ENCODE measurements at regions not wholly inside any gene's neighbourhood (a gene's known extent, or its start where the extent isn't known, plus 50 kb on each side); places are given as distances from the start of the nearest gene placed in this dataset.

DNA sequence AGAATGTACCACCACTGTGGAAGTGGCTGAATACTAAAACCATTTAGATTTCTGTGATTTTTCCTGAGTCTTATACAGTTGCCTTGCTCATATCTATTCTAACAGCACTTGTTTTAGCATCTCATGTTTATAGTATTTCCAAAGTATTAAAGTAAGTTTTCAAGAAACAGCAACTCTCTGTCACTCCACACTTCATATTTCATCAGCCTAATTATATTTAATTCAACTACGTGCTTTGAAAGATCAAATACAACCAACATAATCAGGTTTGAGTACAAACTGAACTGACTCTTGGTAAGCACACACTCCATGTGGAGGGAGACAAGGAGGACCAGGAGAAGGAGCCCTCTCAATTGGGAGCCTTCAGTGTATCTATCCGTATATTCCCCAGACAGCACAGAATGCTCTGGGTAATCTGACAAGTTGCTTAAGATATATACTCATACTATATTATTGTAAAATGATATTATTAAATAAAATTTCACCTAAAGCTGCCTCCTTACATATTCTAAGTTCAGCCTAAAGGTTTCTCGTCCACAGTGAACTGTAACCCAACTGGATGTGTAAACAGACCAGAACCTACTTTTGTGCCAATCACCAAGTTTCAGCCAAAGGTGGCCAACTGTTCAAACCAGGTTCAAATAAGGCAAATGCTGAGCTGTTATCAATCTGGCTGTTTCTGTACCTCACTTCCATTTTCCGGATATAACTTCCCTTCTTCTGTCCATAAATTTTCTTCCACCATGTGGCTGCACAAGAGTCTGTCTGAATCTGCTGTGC is 105.0 kb upstream of the RASSF8 start:
- 73 to 81% methylated on average over 4 of the region's 4 CpGs for WGBS, 2 donors
- H3K4me3 ChIP-seq, result no peak overlapping the region
- H3K27me3 ChIP-seq, result no peaks in the 10 kb centered on the region
- no peak overlapping the region for H3K27ac ChIP-seq
- H3K9me3 ChIP-seq, result no peaks in the 10 kb centered on the region
- TF ChIP-seq, protein P1, sequence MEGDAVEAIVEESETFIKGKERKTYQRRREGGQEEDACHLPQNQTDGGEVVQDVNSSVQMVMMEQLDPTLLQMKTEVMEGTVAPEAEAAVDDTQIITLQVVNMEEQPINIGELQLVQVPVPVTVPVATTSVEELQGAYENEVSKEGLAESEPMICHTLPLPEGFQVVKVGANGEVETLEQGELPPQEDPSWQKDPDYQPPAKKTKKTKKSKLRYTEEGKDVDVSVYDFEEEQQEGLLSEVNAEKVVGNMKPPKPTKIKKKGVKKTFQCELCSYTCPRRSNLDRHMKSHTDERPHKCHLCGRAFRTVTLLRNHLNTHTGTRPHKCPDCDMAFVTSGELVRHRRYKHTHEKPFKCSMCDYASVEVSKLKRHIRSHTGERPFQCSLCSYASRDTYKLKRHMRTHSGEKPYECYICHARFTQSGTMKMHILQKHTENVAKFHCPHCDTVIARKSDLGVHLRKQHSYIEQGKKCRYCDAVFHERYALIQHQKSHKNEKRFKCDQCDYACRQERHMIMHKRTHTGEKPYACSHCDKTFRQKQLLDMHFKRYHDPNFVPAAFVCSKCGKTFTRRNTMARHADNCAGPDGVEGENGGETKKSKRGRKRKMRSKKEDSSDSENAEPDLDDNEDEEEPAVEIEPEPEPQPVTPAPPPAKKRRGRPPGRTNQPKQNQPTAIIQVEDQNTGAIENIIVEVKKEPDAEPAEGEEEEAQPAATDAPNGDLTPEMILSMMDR (IDR thresholded peaks at IDR 0.05), result no peak
- intact Hi-C loops (cut with DNase I; ENCODE audit: low total_unique reads), result no loop called here
- H3K36me3 ChIP-seq (ENCODE audit: low read depth, missing control alignments), result no peaks in the 10 kb centered on the region
- H3K4me1 ChIP-seq, result no peaks in the 10 kb centered on the region
- DNase-seq, result no peak

- WGBS, 2 donors, result 90 to 93% methylated on average over 7 of the region's 7 CpGs
- intact Hi-C loops (cut with DNase I; ENCODE audit: low total_unique reads), result no loop called here
Measured at GRCh38 chr12:25854991-25855390, 103.5 kb upstream of the RASSF8 start.

GRCh38 chr12:25855716-25856115 is 102.8 kb upstream of the RASSF8 start:
- TF ChIP-seq, protein P1 (IDR thresholded peaks at IDR 0.05), result no peak
- TF ChIP-seq POLR2A (IDR thresholded peaks at IDR 0.05), result no peak
- Histone ChIP-seq H3K4me3 (no peak overlapping the region), H3K27me3 (no peaks in the 10 kb centered on the region), H3K36me3 (ENCODE audit: low read depth, missing control alignments) (no peaks in the 10 kb centered on the region), H3K27ac (no peak overlapping the region), H3K4me1 (no peaks in the 10 kb centered on the region), H3K9me3 (no peaks in the 10 kb centered on the region)
- intact Hi-C loops (cut with DNase I; ENCODE audit: low total_unique reads), result no loop called here
- WGBS, 2 donors, result 40 to 53% methylated on average over 3 of the region's 3 CpGs
- DNase-seq, result no peak

More at GRCh38 chr12:25854991-25855390, 103.5 kb upstream of the RASSF8 start:
- no peak for DNase-seq
- Histone ChIP-seq H3K4me1 (no peaks in the 10 kb centered on the region), H3K36me3 (ENCODE audit: low read depth, missing control alignments) (no peaks in the 10 kb centered on the region), H3K4me3 (no peak overlapping the region), H3K9me3 (no peaks in the 10 kb centered on the region), H3K27ac (no peak overlapping the region), H3K27me3 (no peaks in the 10 kb centered on the region)
- TF ChIP-seq POLR2A (IDR thresholded peaks at IDR 0.05), result no peak
- TF ChIP-seq, protein P1 (IDR thresholded peaks at IDR 0.05), result no peak

DNA sequence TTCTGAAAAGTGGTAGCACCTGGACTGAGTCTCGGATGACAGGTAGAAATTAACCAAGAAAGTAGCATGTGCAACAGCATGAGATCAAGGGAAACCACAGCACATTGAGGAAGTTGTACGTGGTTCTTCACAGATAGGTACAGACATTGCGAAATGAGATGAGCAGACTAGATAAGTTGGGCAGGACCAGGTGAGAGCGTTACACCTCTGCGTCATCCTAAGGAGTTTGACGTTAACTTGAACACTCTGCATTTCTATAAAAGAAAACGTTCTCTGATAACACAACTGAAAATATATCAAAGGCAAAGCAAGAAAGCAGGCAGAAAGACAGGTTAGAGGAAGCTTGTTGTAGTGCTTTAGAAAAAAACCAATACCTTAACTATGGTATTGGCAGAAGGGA is 98.5 kb upstream of the RASSF8 start:
- no peak overlapping the region for H3K27ac ChIP-seq
- DNase-seq, result no peak
- H3K27me3 ChIP-seq, result no peaks in the 10 kb centered on the region
- H3K36me3 ChIP-seq (ENCODE audit: low read depth, missing control alignments), result no peaks in the 10 kb centered on the region
- intact Hi-C loops (cut with DNase I; ENCODE audit: low total_unique reads), result no loop called here
- H3K9me3 ChIP-seq, result no peaks in the 10 kb centered on the region
- no peak overlapping the region for H3K4me3 ChIP-seq
- whole genome bisulfite sequencing, 2 donors, result 87 to 90% methylated on average over 7 of the region's 7 CpGs
- no peak for TF ChIP-seq POLR2A (IDR thresholded peaks at IDR 0.05)
- TF ChIP-seq, protein P1 (IDR thresholded peaks at IDR 0.05), result no peak
- no peaks in the 10 kb centered on the region for H3K4me1 ChIP-seq

DNA sequence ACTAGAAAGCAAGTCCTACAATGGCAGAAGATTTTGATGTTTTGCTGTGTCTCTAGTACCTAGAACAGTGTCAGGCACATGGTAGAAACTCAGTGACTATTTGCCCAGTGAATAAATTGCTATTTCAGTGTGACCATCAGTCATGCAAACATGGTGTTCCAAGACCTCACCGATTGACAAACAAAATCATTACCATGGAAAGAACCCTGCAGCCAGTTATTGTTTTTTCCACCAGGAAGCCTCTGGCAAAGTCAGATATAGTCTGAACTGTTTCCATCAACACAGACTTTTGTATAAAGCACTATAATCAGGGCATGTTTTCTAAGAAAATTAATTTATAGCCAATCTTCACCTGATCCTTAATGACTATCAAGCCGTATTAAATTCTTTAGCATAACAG is 97.3 kb upstream of the RASSF8 start:
- H3K9me3 ChIP-seq, result no peaks in the 10 kb centered on the region
- WGBS, 2 donors, result 80 to 87% methylated on average over 2 of the region's 2 CpGs
- no peaks in the 10 kb centered on the region for H3K36me3 ChIP-seq (ENCODE audit: low read depth, missing control alignments)
- H3K27me3 ChIP-seq, result no peaks in the 10 kb centered on the region
- no peak overlapping the region for H3K4me3 ChIP-seq
- no peak for DNase-seq
- TF ChIP-seq, protein P1 (IDR thresholded peaks at IDR 0.05), result no peak
- no peak for TF ChIP-seq POLR2A (IDR thresholded peaks at IDR 0.05)
- H3K4me1 ChIP-seq, result no peaks in the 10 kb centered on the region
- H3K27ac ChIP-seq, result no peak overlapping the region
- intact Hi-C loops (cut with DNase I; ENCODE audit: low total_unique reads), result no loop called here

Measured in testis (tissue), 2 donors.